IMR-90 (cell line): ENCODE measurements at regions not wholly inside any gene's neighbourhood (a gene's known extent, or its start where the extent isn't known, plus 50 kb on each side); places are given as distances from the start of the nearest gene placed in this dataset.
"Not testable (repeated sequence)": the region's sequence is repeated elsewhere in the genome, so short reads cannot be mapped to it uniquely, and the experiment has no call there.

Experiments used
- ATAC-seq: fragments of 200-7000 bp; cut with Tn5 transposase; 2 replicates; pipeline ENCODE4 v1.9.1; 2020; ENCODE audit warnings: low read depth, mild to moderate bottlenecking, moderate library complexity
- BruUV-seq: library from RNA; stranded (reverse); fragments of 400-500 nt; replicated peaks from 2 replicates; lab custom pipeline; 2021; lab: Mats Ljungman, UMichigan
- CTCF ChIA-PET: fragments of 300-600 bp; formaldehyde crosslinking; extraction: SDS; loops from one replicate; lab custom pipeline; 2021; ENCODE audit warnings: antibody characterized with exemption; lab: Yijun Ruan, JAX
- POLR2A ChIA-PET: fragments of 300-600 bp; sonication (Branson Sonifier 250); formaldehyde crosslinking; loops from one replicate; lab custom pipeline; 2022; ENCODE audit warnings: antibody characterized with exemption; ENCODE audit not compliant: unreplicated experiment; lab: Charles Lee
- DNase-seq: peaks from one replicate; pipeline ENCODE4 v3.0.0; 2013
- H2AFZ ChIP-seq: replicated peaks from 2 replicates; pipeline ENCODE3; 2013; ENCODE audit warnings: low read length, mild to moderate bottlenecking; ENCODE audit not compliant: poor library complexity
- H2AK5ac ChIP-seq: 2 replicates; pipeline ENCODE4 v1.6.1; 2013; ENCODE audit warnings: low read depth, low read length, inconsistent platforms
- H2AK9ac ChIP-seq: replicated peaks from 2 replicates; pipeline ENCODE3; 2013; ENCODE audit warnings: mild to moderate bottlenecking, low read depth, low read length, moderate library complexity; ENCODE audit not compliant: poor library complexity
- H2BK120ac ChIP-seq: 2 replicates; pipeline ENCODE4 v1.6.1; 2013; ENCODE audit warnings: low read depth, low read length, inconsistent platforms
- H2BK15ac ChIP-seq: 3 replicates; pipeline ENCODE4 v1.6.1; 2013; ENCODE audit warnings: low read depth, low read length, inconsistent platforms
- H2BK20ac ChIP-seq: 2 replicates; pipeline ENCODE4 v1.6.1; 2013; ENCODE audit warnings: low read depth, mild to moderate bottlenecking, inconsistent platforms, low read length, moderate library complexity
- H2BK5ac ChIP-seq: 2 replicates; pipeline ENCODE4 v1.6.1; 2013; ENCODE audit warnings: mild to moderate bottlenecking, low read depth, low read length, inconsistent platforms; ENCODE audit not compliant: poor library complexity, severe bottlenecking
- H3K14ac ChIP-seq: replicated peaks from 2 replicates; pipeline ENCODE4 v1.6.1; 2013; ENCODE audit warnings: low read depth, low read length, inconsistent platforms
- H3K18ac ChIP-seq: 2 replicates; pipeline ENCODE4 v1.6.1; 2013; ENCODE audit warnings: low read depth, low read length, control low read depth
- H3K23ac ChIP-seq: 2 replicates; pipeline ENCODE4 v1.6.1; 2013; ENCODE audit warnings: low read depth, low read length, inconsistent platforms
- H3K27ac ChIP-seq: 2 replicates; pipeline ENCODE4 v1.5.1; 2013; ENCODE audit warnings: mild to moderate bottlenecking, control low read depth, low read length; ENCODE audit not compliant: insufficient read depth
- H3K27me3 ChIP-seq: 2 replicates; pipeline ENCODE4 v1.6.1; 2013; ENCODE audit warnings: low read length; ENCODE audit not compliant: control insufficient read depth, insufficient read depth
- H3K36me3 ChIP-seq: 2 replicates; pipeline ENCODE4 v1.6.1; 2013; ENCODE audit warnings: low read length, mixed read lengths; ENCODE audit not compliant: control insufficient read depth, insufficient read depth
- H3K4ac ChIP-seq: 2 replicates; pipeline ENCODE4 v1.6.1; 2013; ENCODE audit warnings: low read depth, low read length, inconsistent platforms
- H3K4me1 ChIP-seq: 2 replicates; pipeline ENCODE4 v1.6.1; 2013; ENCODE audit warnings: low read length, mixed read lengths; ENCODE audit not compliant: control insufficient read depth, insufficient read depth
- H3K4me2 ChIP-seq: 2 replicates; pipeline ENCODE4 v1.6.1; 2013; ENCODE audit warnings: low read depth, mild to moderate bottlenecking, control low read depth, low read length, moderate library complexity
- H3K4me3 ChIP-seq: 2 replicates; pipeline ENCODE4 v1.5.1; 2013; ENCODE audit warnings: low read depth, mild to moderate bottlenecking, control low read depth, low read length, moderate library complexity; ENCODE audit not compliant: insufficient read depth
- H3K56ac ChIP-seq: 2 replicates; pipeline ENCODE4 v1.6.1; 2013; ENCODE audit warnings: low read length, inconsistent platforms; ENCODE audit not compliant: insufficient read depth; ENCODE audit errors: extremely low read depth
- H3K79me1 ChIP-seq, 2 experiments: 2 replicates each; pipeline ENCODE4 v1.6.1; 2013; ENCODE audit warnings: low read length in 2 of 2, inconsistent platforms in 1 of 2, low read depth in 1 of 2
- H3K9ac ChIP-seq: 2 replicates; pipeline ENCODE4 v1.6.1; 2013; ENCODE audit warnings: low read depth, low read length, control low read depth
- H3K9me1 ChIP-seq: 2 replicates; pipeline ENCODE4 v1.6.1; 2013; ENCODE audit warnings: low read length, inconsistent platforms; ENCODE audit not compliant: insufficient read depth
- H3K9me3 ChIP-seq: 2 replicates; pipeline ENCODE4 v1.6.1; 2013; ENCODE audit warnings: low read length; ENCODE audit not compliant: control insufficient read depth, insufficient read depth
- H4K20me1 ChIP-seq: 2 replicates; pipeline ENCODE4 v1.6.1; 2013; ENCODE audit warnings: low read length, inconsistent platforms; ENCODE audit not compliant: insufficient read depth
- H4K5ac ChIP-seq: 2 replicates; pipeline ENCODE4 v1.6.1; 2013; ENCODE audit warnings: mild to moderate bottlenecking, low read depth, low read length, control low read depth
- H4K8ac ChIP-seq, 2 experiments: 2 replicates each; pipeline ENCODE4 v1.6.1; 2013; ENCODE audit warnings: low read depth in 2 of 2, low read length in 2 of 2, control low read depth in 1 of 2, inconsistent platforms in 1 of 2
- H4K91ac ChIP-seq: 2 replicates; pipeline ENCODE4 v1.6.1; 2013; ENCODE audit warnings: low read depth, low read length, inconsistent platforms; ENCODE audit not compliant: insufficient read depth
- FOS ChIP-seq: fragments of 150-350 bp; IDR thresholded peaks from 2 replicates; pipeline ENCODE4 v1.6.1; 2016; ENCODE audit warnings: low read depth, low read length
- WGBS, 2 experiments: methylation state at CpG; one replicate each; pipeline versions ENCODE4 v1.1.5 to v1.1.7; 2013; ENCODE audit warnings: missing lambda C conversion rate in 2 of 2; ENCODE audit not compliant: insufficient read length in 1 of 2; ENCODE audit errors: extremely low coverage in 2 of 2; 5-methylcytosine and 5-hydroxymethylcytosine counted together
- dilution Hi-C: fragments of 300-500 bp; cut with HindIII; formaldehyde crosslinking; loops from one replicate; pipeline ENCODE4 v1.14.3; 2018; ENCODE audit warnings: low sequenced_read_pairs; ENCODE audit not compliant: unreplicated experiment
- in situ Hi-C: fragments of 300-500 bp; cut with MboI; formaldehyde crosslinking; loops from 3 replicates; pipeline ENCODE4 v1.14.3; 2019; ENCODE audit warnings: low sequenced_read_pairs, inconsistent platforms, mixed read lengths
- intact Hi-C: fragments of 100-400 bp; cut with micrococcal nuclease; formaldehyde crosslinking; loops from 2 replicates; pipeline ENCODE4 v1.10.0; 2022
- TF ChIP-seq, protein P1 (sequence below): fragments of 150-350 bp; IDR thresholded peaks from 2 replicates; pipeline ENCODE4 v1.6.1; 2016; ENCODE audit warnings: low read depth, mild to moderate bottlenecking, low read length, moderate library complexity, borderline replicate concordance

- Histone ChIP-seq H3K14ac (no peak overlapping the region), H2BK120ac (no peak overlapping the region), H3K36me3 (no peaks in the 10 kb centered on the region), H3K4ac (no peak overlapping the region), H4K8ac (no peak overlapping the region), H3K18ac (no peak overlapping the region), H2AK5ac (no peak overlapping the region), H3K23ac (no peak overlapping the region), H3K27me3 (no peaks in the 10 kb centered on the region), H2AFZ (no peak overlapping the region), H2BK5ac (no peak overlapping the region), H4K20me1 (no peaks in the 10 kb centered on the region), H3K9me3 (peaks cover 17% of the 10 kb centered on the region), H3K4me1 (no peaks in the 10 kb centered on the region), H4K91ac (no peak overlapping the region), H3K9me1 (no peaks in the 10 kb centered on the region), H2BK20ac (no peak overlapping the region), H3K27ac (no peak overlapping the region), H3K9ac (no peak overlapping the region), H4K5ac (no peak overlapping the region), H2AK9ac (no peak overlapping the region), H2BK15ac (no peak overlapping the region), H3K56ac (no peak overlapping the region), H3K4me3 (no peak overlapping the region), H3K79me1 (no peaks in the 10 kb centered on the region), H3K4me2 (no peak overlapping the region)
- DNase-seq (no peak), ATAC-seq (no peak)
- dilution Hi-C loops = no loop called here
- CTCF ChIA-PET = no interaction called here
- BruUV-seq = no TSS peak
- WGBS, 2 experiments = 75% methylated on average over 2 of the region's 3 CpGs; no CpG with 5 or more reads in 1 of the 2 experiments
- intact Hi-C loops = no loop called here
- TF ChIP-seq, protein P1, sequence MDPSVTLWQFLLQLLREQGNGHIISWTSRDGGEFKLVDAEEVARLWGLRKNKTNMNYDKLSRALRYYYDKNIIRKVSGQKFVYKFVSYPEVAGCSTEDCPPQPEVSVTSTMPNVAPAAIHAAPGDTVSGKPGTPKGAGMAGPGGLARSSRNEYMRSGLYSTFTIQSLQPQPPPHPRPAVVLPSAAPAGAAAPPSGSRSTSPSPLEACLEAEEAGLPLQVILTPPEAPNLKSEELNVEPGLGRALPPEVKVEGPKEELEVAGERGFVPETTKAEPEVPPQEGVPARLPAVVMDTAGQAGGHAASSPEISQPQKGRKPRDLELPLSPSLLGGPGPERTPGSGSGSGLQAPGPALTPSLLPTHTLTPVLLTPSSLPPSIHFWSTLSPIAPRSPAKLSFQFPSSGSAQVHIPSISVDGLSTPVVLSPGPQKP = no peak
- no peak for TF ChIP-seq FOS
- in situ Hi-C loops = no loop called here
- POLR2A ChIA-PET = no interaction called here
Measured at GRCh38 chr3:26308454-26308853, 314.1 kb upstream of the LRRC3B start.

DNA sequence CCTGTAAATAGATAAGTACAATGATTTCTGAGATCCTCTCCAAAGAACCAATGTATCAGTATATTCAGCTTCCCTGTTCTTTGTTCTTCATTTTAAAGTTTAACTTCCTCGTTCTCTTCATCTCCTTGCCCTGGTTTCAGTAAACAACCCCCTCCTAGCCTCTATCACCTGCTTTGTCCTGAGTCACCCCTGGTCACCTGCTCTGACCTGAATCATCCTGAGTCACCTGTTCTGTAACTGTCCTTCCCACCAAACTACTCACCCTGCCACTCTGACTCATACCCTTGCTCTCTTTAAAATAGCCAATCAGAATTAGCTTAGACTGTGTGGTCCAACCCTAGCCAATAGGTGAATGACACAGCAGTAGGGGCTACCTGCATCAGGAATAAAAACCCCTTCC is 313.0 kb upstream of the LRRC3B start:
- ATAC-seq = not testable (repeated sequence)

More for the DNA sequence above, 313.0 kb upstream of the LRRC3B start:
- H2BK20ac ChIP-seq, H3K9me1 ChIP-seq, H4K91ac ChIP-seq, H2AFZ ChIP-seq, H2AK9ac ChIP-seq, CTCF ChIA-PET, dilution Hi-C loops, H3K14ac ChIP-seq, H2AK5ac ChIP-seq, H2BK15ac ChIP-seq, BruUV-seq, H4K8ac ChIP-seq, H3K27ac ChIP-seq, intact Hi-C loops, H3K4ac ChIP-seq, H3K4me2 ChIP-seq, H3K4me3 ChIP-seq, H3K4me1 ChIP-seq, H3K23ac ChIP-seq, H3K56ac ChIP-seq, H4K5ac ChIP-seq, H3K27me3 ChIP-seq, H4K20me1 ChIP-seq, H3K36me3 ChIP-seq, H3K18ac ChIP-seq, in situ Hi-C loops, H3K79me1 ChIP-seq, H2BK120ac ChIP-seq, POLR2A ChIA-PET, DNase-seq, H3K9ac ChIP-seq, H2BK5ac ChIP-seq: not testable (repeated sequence)
- peaks cover 13% of the 10 kb centered on the region for H3K9me3 ChIP-seq
- WGBS, 2 experiments = 40% methylated on average over 1 of the region's 1 CpG; no CpG with 5 or more reads in 1 of the 2 experiments
